ENCODE measurements at regions not wholly inside any gene's neighbourhood (a gene's known extent, or its start where the extent isn't known, plus 50 kb on each side); places are given as distances from the start of the nearest gene placed in this dataset.

- no peak for DNase-seq (ENCODE audit: low spot score)
These were observed 66.1 kb upstream of the NXPH2 start for GRCh38 chr2:138846216-138846821.

DNA sequence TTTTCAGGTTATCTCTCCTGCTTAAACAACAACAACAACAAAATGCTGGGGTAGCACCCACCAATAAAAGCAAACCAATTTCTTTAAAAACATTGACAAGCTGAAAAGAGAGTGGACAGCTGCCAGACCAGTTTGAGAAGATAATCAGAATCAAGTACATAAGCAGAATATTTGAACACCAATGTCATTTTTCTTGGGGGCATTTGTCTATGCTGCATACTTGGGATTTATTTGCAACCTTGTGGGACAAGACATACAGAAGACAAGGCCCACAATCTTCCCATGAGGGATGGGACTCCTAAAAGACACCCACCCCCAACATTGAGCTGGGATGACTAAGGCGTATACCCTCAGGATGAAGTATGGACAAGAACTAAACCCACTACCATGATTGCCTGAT is 62.2 kb upstream of the NXPH2 start:
- no peak for DNase-seq (ENCODE audit: low spot score)

DNA sequence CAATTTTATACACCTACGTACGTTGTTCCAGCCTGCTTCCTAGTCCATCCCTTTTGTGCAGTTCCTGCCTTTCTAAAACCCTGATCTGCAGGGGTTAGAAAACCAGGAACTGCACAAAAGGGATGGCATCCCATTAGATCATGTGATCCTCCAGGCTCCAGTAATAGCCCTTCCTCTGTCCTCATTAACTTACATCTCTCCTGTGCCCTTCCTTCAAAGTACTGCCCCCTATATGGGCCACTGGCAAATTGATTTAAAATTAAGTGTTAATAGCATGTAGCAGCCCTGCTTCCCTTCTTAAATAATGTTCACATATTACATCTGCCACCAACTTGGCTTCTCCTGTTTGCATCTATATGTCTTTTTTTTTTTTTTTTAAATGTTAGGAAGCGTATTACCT is 61.3 kb upstream of the NXPH2 start:
- DNase-seq (ENCODE audit: low spot score) = no peak

DNA sequence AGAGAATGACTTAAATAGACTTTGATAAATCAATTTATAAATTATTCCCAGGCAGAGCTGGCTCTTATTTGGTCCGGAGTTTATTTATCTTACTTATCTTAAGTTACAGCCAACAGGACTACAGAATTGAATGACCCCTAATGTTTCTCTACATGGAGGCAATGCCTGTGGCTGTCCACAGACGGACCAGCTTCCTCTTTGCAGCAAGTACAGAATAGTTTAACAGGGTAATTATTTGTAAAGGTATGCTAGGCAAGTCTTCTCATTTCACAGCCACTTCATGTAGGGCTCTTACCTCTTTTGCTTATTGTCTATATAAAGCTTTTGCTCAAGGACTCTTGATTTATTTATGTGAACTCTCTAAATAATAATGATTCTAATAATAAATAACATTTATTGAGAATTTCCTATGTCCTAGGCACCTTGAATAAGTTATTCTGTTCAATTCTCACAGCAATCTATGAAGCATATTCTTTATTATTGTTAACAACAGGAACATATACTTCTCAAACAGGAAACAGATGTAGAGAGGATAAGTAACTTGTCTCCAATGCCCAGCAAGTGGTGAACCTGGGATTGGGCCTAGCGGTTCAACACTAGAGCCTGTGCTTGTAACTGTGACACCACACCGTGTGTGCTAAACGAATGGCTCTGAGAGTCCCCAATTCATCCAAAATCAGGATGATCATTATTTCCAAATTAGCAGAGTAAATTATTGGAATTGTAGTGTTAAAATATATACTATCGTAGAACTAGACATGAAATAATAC is 58.8 kb upstream of the NXPH2 start:
- DNase-seq (ENCODE audit: low spot score) = no peak

DNA sequence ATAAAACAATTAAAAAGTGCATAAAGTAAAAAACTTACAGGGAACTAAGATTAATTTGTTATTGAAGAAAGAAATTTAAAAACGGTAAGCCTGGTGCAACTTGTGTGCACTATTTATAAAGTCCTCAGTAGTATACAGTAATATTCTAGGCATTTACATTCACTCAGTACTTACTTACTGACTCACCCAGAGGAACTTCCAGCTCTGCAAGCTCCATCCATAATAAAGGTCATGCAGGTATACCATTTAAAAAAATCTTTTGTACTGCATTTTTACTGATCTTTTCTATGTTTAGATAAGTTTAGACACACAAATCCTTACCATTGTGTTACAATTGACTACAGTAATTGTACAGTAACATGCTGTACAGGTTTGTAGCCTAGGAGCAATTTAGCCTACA is 51.5 kb upstream of the NXPH2 start:
- DNase-seq (ENCODE audit: low spot score) = no peak

GRCh38 chr2:138831154-138831553 is 51.0 kb upstream of the NXPH2 start:
- no peak for DNase-seq (ENCODE audit: low spot score)

GRCh38 chr2:138830547-138830946 is 50.4 kb upstream of the NXPH2 start:
- no peak for DNase-seq (ENCODE audit: low spot score)
